Putamen (tissue), 1 donor: ENCODE measurements at regions not wholly inside any gene's neighbourhood (a gene's known extent, or its start where the extent isn't known, plus 50 kb on each side); places are given as distances from the start of the nearest gene placed in this dataset.

Source experiments
- DNase-seq: peaks from one replicate; pipeline ENCODE4 v3.0.0-alpha.2; 2016; ENCODE audit warnings: low spot score

- no peak for DNase-seq
Measured at GRCh38 chr9:103928442-103928841, 165.7 kb upstream of the SMC2 start.

- no peak for DNase-seq
Measured at GRCh38 chr9:103941104-103941503, 153.0 kb upstream of the SMC2 start.

DNA sequence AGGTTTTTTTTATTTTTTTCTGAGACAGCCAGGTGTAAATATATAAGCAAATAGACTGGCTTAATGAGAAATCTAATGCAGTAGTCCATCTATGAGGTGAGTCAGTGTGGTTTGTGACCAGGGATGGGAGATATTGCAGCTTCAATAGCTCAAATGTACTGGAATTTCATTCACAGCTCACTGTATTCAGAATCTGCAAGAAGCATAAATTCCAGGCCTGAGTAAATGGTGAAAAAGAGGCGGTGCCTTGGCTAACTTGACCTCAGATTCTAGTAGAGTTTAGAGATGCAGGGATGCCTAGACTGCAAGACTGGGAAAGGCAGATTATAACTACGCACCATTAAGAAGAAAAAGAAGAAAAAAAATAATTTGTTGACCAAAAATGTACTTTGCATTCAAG lies 151.9 kb upstream of the SMC2 start:
- no peak for DNase-seq

GRCh38 chr9:103942651-103943050 lies 151.5 kb upstream of the SMC2 start:
- DNase-seq: no peak

DNA sequence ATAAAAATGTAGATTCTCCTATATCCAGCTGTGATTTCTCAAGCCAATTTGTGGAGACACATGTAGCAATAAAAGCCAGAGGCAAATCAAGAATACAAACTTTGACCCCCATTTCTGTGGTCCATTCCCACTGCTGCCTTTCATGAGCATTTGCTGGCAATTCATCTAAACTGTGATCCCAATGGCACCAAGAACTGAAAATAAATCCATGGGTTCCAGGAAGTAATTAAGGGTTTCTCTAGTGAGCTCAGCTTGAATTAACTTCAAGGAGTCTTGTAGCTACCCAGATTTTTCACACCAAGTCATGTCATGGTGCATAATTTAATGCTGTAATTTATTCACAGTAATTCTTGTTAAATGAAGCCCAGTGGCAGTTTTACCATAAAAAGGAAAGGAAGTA lies 145.0 kb upstream of the SMC2 start:
- no peak for DNase-seq

DNA sequence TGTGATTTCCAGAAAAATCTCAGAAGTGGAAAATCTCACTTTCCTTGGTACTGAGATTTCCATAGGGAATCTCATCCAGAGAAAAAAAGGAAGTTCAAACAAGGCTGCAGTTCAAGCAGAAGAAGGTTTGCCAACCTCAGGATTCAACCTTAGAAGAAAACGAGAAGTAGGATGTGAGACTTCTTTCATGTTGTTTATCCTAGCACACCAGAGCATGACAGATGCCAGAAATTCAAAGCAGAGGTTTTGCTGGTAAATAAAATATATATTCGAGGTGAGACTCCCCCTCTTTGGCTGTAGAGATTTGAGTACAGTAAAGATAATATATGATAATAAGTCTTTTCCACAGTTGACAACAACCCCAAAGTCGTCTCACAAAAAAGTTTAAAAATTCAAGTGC lies 116.9 kb upstream of the SMC2 start:
- no peak for DNase-seq

DNA sequence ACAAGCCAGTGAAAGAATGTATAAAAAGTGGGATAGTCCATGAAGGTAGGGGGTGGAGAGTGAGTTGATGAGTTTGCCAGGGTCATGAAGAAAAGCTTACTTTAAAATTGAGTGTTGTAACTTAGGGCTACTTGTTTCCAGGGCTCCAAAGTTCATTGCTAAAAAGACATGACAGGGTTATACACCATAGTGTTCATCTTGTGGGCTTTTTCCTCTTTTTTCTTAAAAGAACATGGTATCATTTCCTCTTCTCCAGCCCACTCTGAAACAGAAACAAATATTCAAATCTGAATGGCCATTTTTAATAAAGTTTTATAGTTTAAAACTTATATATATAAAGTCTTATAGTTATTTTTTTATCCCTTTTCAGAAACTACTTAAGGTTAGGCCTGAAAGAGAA lies 115.7 kb upstream of the SMC2 start:
- DNase-seq: no peak

DNA sequence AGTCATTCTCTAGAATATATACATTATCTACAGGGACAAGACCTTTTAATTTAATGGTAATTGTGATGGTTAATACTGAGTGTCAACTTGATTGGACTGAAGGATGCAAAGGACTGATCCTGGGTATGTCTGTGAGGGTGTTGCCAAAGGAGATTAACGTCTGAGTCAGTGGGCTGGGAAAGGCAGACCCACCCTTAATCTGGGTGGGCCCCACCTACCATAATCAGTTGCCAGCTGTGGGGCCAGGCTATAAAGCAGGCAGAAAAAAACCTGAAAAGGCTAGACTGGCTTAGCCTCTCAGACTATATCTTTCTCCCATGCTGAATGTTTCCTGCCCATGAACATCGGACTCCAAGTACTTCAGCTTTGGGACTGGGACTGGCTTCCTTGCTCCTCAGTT lies 112.2 kb upstream of the SMC2 start:
- DNase-seq: no peak

DNA sequence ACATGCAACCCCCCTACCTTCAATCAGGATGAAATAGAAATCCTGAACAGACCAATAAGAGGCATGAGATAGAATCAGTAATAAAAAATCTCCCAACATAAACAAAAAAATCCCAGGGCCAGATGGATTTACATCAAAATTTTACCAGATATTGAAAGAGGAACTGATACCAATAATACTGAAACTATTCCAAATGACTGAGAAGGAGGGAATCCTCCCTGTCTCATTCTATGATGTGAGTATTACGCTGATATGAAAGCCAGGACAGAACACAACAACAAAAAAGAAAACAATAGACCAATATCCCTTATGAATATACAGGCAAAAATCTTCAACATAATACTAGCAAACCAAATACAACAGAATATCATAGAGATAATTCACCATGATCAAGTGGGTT lies 109.0 kb upstream of the SMC2 start:
- no peak for DNase-seq

DNA sequence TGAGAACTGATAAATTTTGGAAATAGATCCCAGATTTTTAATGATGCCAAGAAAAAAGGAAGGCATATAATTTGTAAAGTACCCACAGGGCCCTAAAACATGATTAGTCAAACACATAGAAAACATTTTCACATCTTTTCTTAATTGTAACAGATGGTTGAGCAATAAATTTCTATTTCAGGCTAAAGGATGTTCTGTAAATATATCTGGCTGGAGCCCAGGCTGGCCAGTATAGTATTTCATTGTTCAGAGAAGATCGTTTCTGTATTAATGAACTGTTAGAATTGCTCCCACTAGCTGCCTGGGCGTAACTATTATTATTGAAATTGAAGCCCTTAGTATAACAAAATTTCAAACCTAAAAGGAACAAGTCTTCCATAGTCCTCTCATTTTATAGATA lies 105.3 kb upstream of the SMC2 start:
- no peak for DNase-seq

- DNase-seq: no peak
Measured at GRCh38 chr9:103990311-103990710, 103.8 kb upstream of the SMC2 start.

DNA sequence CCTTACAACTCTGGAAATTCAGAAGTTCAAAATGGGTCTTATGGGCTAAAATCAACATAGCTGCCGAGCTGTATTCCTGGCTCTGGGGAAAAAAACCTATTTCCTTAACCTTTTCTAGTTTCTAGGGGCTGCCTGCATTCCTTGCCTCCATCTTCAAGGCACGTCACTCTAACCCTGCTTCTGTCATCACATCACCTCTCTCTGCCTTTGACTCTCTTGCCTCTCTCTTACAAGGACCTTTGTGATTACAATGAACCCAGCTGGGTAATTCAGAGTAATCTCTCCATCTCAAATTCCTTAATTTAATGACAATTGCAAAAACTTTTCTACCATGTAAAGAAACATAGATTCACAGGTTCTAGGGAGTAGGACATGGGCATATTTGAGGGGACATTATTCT lies 103.1 kb upstream of the SMC2 start:
- no peak for DNase-seq

DNA sequence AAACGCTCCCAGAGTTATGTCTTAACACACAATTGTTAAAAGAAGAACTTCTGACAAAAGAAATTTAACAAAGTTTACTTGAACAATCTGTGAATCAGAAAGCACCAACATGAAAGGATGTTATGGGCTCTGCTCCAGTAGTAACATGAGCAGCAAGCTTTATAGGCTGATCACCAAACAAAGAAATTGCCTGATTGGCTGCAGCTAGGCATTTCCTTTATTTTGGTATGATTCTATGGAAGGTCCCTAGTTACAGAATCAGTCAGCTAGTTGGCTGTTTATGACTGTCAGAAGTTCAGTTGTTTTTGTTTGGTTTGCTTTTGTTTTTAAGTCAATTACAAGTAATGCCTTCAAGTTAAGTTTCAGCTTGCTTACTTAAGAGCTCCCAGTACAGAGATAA lies 102.4 kb upstream of the SMC2 start:
- no peak for DNase-seq

- DNase-seq: no peak
Measured at GRCh38 chr9:103992938-103993579, 101.0 kb upstream of the SMC2 start.

DNA sequence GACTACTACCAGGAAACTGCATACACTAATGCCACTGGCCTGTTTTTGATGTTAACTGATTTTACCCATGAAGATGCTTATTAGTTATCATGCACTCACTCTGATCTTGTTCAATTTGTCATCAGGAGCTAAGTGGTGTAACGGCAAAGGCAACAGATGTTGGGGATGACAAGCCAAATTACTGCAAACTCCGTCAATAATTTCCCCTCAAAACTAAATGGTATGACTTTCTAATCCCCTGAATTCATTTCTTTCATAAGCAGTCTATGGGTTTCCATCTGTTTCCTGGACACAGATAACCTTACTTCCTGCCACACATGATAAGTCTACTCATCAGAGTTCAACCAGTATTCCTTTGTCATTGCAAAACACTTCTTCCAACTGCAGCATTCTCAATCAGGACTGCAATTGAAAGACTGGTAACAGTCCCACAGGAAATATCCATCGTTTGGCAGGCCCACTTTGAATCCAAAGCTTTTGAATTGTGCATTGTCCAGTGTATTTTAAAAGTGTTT lies 96.2 kb upstream of the SMC2 start:
- no peak for DNase-seq

- DNase-seq: no peak
Measured at GRCh38 chr9:103999375-104000062, 94.6 kb upstream of the SMC2 start.

- DNase-seq: no peak
Measured at GRCh38 chr9:104009826-104010225, 84.3 kb upstream of the SMC2 start.

DNA sequence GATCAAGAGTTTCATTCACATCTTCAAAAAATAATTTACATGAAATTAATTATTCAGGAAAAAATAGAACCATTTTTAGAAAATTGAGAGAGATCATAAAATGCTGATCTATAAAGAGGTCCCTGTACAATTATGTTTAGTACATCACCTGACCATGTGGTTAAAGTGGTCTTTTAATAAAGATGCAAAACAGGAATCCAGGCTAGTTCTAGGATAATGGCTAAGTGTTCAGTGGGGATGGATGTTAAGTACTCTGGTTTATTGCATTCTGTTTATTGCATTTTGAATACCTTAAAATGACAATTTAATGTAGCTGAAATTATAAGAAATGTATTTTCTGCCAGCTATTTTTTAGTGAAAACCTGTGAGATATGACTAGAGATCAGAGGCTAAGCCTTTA lies 72.0 kb upstream of the SMC2 start:
- no peak for DNase-seq

DNA sequence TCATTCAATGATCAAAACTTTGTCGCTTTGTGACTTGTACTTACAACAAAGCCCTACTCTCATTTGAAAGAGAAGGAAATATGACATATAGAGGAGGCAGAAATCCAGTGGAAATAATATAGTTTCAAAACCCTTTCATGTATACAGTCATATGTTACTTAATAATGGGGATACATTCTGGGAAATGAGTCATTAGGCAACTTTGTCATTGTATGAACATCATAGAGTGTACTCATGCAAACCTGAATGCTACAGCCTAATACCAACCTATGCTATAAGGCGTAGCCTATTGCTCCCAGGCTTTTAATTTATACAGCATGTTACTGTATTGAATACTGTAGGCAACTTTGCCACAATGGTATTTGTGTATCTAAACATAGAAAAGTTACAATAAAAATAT lies 69.0 kb upstream of the SMC2 start:
- DNase-seq: no peak

DNA sequence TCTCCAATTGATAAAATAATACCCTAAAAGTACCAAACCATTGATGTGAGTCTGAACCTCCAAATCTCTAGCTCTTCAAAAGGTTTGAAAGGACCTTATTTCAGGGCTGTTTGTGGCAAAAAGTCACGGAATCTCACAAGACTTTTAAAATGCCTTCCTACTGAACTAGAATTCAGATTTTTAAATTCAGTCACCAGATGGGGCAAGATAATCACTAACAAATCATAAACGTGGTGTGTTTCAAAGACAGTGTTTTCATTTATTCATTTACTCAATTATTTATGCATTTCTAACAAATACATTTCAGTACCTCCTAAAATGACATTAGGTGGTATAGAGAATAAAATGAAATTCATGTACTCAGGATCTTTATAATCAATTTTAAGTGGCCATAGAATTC lies 68.2 kb upstream of the SMC2 start:
- no peak for DNase-seq

DNA sequence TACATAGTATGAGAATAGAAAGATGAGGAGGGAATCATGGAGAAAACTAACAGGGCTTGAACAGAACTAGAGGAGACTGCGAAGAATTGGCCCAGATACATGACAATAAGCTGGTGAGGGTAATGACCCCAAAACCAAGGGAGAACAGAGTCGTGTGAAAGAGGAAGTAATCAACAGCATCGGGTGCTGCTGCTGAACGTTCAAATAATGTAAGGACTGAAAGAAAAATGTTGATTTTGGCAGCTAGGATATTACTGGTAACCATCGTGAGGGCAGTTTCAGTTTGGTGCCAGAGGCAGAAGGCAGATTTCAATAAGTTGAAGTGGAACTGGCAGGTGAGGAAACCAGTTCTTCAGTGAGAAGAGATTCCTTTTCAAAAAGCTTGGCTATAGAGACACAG lies 66.8 kb upstream of the SMC2 start:
- DNase-seq: no peak

DNA sequence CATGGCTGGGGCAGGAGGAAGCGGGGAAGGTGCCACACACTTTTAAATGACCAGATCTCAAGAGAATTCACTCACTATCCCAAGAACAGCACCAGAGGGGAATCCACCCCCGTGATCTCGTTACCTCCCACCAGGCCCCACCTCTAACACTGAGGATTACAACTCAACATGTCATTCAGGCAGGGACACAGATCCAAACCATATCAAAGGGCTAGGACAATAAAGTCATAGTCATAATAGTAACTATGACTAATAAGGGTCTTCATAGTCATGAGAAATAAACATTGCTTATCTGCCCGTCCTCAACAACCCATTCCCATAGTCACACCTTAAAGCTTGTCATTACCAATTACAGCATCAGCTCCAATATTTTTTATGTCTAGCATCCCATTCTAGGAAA lies 65.3 kb upstream of the SMC2 start:
- no peak for DNase-seq
